Activated T-helper 1 cell treated with anti-CD3 and anti-CD28 coated beads, Interleukin-2, amount 50 U/mL, for 16 hours (primary cell): ENCODE measurements at regions not wholly inside any gene's neighbourhood (a gene's known extent, or its start where the extent isn't known, plus 50 kb on each side); places are given as distances from the start of the nearest gene placed in this dataset.

Experiments used
- DNase-seq, 2 donors: peaks; one replicate each; pipeline ENCODE4 v3.0.0-alpha.2; 2020; ENCODE audit warnings: low read depth in 1 of 2, low spot score in 1 of 2

DNA sequence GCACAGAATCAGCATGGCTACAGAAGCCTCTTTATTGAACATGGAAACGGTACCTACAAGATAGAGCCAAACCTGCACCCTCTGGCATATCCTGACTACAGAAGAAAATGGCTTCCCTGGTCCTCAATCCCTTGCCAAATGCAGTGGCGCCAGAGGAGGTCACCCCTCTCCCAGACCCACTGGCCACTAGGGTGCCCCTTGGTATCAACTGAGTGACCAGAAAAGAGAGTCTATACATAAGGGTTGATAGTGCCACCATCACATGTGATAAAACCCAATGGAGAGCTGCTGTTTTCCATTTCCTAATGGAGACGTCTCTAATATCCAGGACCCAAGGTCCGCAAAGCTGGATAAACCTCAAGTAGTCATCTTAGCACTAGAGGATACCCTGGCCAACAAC lies 52.7 kb upstream of the ALK start:
- no peak for DNase-seq

DNA sequence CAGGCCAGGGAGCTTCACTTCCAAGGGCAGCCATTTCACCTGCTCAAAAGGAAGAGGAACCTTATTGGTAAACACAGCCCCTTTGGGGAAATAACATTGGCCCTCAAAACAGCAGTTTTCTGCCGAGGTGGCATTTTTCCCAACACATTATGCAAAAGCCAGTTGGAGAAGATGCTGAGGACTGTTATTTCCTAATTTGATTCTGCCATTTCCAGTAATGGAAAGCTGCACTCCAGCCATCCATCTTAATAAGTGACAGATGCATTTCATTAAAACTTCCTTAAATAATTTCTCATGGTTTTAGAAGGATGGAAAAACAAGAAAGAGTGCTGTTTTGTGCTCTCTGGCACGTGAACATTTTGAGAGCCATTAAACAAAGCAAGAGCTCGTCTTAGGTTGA lies 55.9 kb upstream of the ALK start:
- no peak for DNase-seq

DNA sequence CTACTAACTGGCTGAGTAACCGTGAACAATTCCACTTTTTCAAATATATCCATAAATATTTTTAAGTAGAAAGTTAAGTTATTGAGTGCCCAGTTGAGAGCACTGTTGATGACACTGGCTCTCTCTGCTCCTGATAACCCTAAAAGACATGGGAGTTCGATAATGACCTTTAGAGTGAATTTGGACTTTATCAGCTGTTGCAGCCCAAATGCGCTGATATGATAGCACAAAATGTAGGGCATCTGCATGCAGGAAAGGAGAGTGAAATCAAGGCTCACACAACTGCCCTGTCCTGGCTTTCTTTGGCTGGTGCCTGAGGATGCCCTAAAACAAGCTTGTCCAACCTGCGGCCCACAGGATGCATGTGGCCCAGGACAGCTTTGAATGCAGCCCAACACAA lies 60.0 kb upstream of the ALK start:
- no peak for DNase-seq

DNA sequence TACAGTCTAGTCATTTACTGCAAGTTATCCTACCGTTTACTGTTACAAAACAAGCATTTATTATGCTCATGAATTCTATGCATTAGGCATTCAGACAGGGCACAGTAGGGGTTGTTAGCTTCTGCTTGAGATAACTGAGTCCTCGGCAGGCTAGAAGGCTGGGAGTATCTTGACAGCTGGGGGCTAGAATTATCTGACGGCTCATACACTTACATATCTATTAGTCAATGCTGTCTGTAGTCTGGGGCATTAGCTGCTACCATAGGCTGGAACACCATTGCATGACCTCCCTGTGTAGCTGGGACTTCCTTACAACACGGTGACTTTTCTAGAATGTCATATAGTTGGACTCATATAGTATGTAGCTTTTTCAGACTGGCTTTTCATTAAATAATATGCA lies 61.9 kb upstream of the ALK start:
- DNase-seq, result no peak

DNA sequence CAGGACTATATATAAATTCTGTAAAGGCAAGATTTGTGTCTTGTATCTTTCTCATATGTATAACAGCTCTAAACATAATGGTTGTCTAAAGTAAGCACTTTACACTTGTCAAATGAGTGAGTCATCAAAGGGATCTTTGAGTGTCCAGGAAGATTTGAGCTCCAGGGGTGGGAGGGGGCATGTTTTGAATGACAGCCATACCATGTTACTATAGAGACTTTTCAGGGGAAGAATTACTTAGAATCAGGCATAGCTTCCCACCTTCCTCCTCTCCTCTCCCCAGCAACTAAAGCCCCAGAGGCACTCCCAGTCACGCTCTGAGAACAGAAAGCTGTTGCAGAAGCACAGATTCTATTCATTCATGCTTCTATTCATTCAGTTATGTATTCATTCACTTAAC lies 65.8 kb upstream of the ALK start:
- DNase-seq, result no peak

- no peak for DNase-seq
Measured at GRCh38 chr2:29990129-29990528, 68.7 kb upstream of the ALK start.

GRCh38 chr2:29991086-29991485 lies 69.7 kb upstream of the ALK start:
- DNase-seq, result no peak

GRCh38 chr2:29995241-29995640 lies 73.9 kb upstream of the ALK start:
- no peak for DNase-seq

DNA sequence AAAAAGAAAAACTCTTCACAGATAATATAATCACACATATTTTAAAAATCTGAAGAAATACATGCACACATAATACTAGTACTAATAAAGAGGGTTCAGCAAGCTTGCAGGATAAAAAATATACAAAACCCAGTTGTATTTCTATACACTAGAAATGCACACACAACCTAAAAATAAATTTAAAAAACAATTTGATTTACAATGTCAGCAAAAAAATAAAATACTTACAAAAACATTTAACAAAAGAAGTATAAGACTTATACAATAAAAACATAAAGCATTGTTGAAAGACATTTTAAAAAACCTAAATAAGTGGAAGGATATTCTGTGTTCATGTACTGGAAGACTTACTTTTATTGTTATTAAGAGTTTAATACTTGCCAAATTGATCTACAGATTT lies 81.7 kb upstream of the ALK start:
- no peak for DNase-seq

- DNase-seq, result no peak
Measured at GRCh38 chr2:30022444-30023071, 101.2 kb upstream of the ALK start.

- DNase-seq, result no peak
Measured at GRCh38 chr2:30024281-30024680, 102.9 kb upstream of the ALK start.

GRCh38 chr2:30026091-30027055 lies 105.0 kb upstream of the ALK start:
- DNase-seq, result no peak

DNA sequence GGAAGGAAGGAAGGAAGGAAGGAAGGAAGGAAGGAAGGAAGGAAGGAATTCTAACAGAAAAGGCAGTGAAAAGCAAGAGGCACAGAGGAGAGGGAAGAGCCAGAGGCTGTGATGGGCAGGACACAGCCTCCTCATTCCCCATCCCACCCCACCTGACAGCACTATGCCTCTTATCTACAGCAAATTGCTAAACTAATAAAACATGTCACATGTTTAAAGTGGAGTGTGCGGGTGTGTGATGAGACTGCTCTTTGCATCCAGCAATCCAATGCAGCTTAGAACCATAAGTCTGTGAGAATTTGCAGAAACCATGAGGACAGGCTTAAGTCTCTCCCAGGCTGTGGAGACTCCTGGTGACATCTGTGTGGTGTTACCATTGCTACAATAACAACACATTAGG lies 108.4 kb upstream of the ALK start:
- DNase-seq, result no peak

DNA sequence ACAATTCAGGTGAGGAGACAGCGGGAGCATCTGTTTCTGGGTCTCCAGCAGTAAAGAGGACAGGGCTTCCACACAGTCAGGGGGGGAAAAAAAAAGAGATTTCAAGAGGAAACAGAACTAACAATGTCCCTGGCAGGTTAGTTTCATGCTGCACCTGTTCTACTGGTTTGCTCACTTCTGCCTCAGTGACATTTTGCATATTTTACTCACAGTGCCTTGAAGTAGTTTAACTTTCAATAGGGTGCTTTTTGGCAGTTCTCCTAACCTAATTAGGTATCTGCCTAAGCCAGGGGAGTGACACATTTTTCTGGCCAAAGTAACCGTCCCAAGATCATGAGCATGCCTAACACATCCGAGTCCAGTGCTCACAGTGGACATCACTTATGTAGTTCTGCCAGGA lies 109.0 kb upstream of the ALK start:
- no peak for DNase-seq

DNA sequence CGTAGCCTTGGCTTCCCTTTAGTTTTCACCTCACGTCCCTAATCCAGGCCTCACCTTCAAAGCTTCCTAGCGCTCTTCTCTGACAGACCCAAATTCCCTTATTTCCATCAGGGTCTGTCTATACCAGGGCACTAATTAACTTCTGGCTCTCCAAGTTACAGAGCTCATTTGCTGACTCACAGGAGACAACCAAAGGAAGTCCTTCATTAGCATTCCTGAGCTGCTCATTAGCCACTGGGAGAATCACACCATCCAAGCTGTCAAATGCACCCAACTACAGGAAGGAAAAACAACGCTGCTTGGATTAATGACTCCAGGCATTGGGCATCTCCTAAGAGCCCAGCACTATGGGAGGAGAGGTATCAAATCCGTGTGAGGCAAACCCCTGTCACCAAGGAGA lies 109.8 kb upstream of the ALK start:
- DNase-seq, result no peak

- DNase-seq, result no peak
Measured at GRCh38 chr2:30034052-30034775, 112.6 kb upstream of the YPEL5 start.

DNA sequence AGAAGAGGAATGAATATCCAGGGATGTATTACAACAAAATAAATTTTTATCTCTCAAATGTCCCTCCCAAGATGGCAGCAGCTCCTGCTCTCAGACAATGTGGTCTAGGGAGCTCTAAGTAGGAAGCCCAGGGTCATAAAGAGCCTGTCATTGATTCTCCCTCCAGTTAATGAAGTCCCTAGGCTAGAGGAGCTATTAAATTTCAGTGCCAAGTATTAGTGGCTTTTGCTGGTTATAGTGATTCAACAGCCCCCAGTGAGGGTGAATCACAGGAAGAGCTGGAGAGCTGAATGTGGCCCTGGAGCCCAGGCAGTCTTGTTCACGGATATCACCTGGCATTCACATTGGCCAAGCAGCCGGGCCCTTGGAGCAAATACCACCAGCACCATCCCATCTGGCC lies 109.8 kb upstream of the YPEL5 start:
- no peak for DNase-seq

GRCh38 chr2:30038419-30038818 lies 108.4 kb upstream of the YPEL5 start:
- DNase-seq, result no peak

- DNase-seq, result no peak
Measured at GRCh38 chr2:30039101-30039500, 107.7 kb upstream of the YPEL5 start.

GRCh38 chr2:30040147-30040546 lies 106.7 kb upstream of the YPEL5 start:
- DNase-seq, result no peak

DNA sequence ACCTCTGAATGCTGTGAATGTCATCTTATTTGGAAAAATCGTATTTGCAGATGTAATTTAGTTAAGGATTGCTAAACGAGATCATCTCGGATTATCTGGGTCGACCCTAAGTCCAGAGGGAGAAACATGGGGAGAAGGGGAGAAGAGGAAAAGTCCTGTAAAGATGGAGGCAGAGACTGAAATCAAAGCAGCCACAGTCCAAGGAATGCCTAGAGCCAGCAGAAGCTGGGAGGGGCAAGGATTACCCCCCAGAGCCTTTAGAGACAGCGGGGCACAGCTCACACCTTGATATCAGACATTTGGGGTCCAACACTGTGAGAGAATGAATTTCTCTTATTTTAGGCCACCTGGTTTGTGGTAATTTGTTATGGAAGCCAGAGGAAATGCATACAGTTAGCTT lies 104.9 kb upstream of the YPEL5 start:
- DNase-seq, result no peak

DNA sequence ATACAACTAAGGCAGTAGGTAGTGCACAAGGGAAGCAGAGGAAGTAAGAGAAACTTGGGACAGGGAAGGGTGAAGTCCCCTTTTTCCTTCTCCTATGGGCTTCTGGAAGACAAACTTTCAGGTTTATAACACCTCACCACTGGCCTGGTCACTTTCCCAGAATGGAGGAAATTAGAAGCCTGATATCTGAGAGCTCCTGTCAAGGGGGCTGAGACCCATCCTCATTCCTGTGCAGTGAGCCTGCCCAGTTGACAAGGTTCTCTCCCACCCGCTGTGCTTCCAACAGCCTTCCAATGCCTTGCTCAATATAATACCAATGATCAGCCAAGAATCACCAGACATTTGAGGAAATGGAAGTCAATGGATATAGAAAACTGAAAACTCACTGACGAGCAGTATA lies 100.4 kb upstream of the YPEL5 start:
- DNase-seq, result no peak
